ENCODE measurements at regions not wholly inside any gene's neighbourhood (a gene's known extent, or its start where the extent isn't known, plus 50 kb on each side); places are given as distances from the start of the nearest gene placed in this dataset.

DNA sequence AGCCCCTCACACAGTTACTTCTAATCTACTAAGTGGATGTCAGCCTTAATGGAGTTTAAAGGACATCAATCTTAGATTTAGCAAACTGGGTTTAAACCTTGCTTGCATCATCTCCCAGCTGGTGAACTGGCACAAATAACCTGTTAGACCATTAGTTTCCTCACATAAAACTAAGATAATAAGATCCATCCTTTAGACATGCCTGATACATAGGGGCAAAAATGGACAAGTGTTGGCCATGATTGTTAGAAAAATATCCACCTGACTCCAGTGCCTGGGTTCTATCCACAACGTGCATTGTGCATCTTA, 439.1 kb downstream of the TNS3 start:
- no peak overlapping the region for H3K27ac ChIP-seq
- no peaks in the 10 kb centered on the region for H3K9me3 ChIP-seq
- no peak for DNase-seq
- peaks cover 0 to 17% of the 10 kb centered on the region in 2 donors for H3K4me1 ChIP-seq
- no peaks in the 10 kb centered on the region for H3K36me3 ChIP-seq
- intact Hi-C loops (cut with DNase I; ENCODE audit: low total_unique reads), result no loop called here
- TF ChIP-seq, protein P1, sequence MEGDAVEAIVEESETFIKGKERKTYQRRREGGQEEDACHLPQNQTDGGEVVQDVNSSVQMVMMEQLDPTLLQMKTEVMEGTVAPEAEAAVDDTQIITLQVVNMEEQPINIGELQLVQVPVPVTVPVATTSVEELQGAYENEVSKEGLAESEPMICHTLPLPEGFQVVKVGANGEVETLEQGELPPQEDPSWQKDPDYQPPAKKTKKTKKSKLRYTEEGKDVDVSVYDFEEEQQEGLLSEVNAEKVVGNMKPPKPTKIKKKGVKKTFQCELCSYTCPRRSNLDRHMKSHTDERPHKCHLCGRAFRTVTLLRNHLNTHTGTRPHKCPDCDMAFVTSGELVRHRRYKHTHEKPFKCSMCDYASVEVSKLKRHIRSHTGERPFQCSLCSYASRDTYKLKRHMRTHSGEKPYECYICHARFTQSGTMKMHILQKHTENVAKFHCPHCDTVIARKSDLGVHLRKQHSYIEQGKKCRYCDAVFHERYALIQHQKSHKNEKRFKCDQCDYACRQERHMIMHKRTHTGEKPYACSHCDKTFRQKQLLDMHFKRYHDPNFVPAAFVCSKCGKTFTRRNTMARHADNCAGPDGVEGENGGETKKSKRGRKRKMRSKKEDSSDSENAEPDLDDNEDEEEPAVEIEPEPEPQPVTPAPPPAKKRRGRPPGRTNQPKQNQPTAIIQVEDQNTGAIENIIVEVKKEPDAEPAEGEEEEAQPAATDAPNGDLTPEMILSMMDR (IDR thresholded peaks at IDR 0.05), result no peak
- no peak for TF ChIP-seq POLR2A (IDR thresholded peaks at IDR 0.05)
- no peaks in the 10 kb centered on the region for H3K27me3 ChIP-seq
- no peak overlapping the region for H3K4me3 ChIP-seq

DNA sequence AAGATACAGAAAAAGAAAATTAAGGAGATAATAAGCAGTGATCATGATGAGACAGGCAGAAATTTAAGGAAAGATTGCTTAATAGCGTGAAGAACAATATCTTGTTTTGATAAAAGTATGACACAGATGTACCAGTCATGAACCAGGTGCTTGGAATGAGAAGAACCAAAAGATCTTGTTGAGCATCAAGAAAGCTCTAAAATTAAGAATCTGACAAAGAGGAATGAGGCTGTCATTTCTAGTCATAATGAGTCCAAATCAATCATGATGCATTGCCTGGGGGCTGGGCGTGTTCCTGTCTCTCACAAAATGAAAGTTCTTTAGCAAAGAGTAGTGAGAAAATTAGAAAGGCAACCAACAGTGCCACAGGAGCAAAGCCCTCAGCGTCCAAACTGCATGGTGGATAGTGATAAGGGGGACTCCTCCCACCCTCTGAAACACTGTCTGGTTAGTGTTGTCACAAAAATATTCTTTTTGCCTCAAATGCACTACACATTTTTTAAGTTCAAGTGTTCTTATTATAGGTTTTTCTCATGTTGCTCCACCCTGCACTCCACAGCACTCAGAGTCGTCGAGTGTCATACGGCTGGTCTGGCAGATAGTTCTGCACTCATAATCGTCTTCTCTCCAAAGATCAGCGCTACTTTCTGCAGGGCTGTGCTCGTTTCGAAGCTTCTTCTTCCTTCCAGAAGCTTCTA, 439.6 kb downstream of the TNS3 start:
- intact Hi-C loops (cut with DNase I; ENCODE audit: low total_unique reads), result no loop called here
- no peak for TF ChIP-seq POLR2A (IDR thresholded peaks at IDR 0.05)
- TF ChIP-seq, protein P1 (IDR thresholded peaks at IDR 0.05), result no peak
- no peak for DNase-seq
- Histone ChIP-seq H3K27ac (no peak overlapping the region), H3K27me3 (no peaks in the 10 kb centered on the region), H3K4me1 (peaks cover 0 to 13% of the 10 kb centered on the region in 2 donors), H3K9me3 (no peaks in the 10 kb centered on the region), H3K4me3 (no peak overlapping the region), H3K36me3 (no peaks in the 10 kb centered on the region)

DNA sequence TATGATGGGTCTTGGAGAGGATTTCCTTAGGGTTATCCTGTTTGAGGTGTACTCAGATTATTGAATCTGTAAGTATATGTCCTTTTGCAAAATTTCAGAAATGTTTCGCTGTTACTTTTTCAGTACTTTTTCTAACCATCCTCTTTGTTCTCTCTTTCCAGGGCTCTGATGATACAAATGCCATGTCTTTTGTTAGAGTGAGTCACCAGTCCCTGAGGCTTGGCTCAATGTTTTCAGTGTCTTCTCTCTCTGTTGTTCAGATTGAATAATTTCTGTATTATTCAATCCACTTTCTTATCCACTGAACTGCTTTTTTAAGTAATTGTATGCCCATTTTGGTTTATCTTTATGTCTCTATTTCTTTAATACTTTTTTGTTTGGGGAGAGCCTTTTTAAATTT, 449.4 kb downstream of the TNS3 start:
- intact Hi-C loops (cut with DNase I; ENCODE audit: low total_unique reads), result no loop called here
- no peak for DNase-seq
- H3K36me3 ChIP-seq, result no peaks in the 10 kb centered on the region
- no peak overlapping the region for H3K27ac ChIP-seq
- TF ChIP-seq, protein P1 (IDR thresholded peaks at IDR 0.05), result no peak
- no peak for TF ChIP-seq POLR2A (IDR thresholded peaks at IDR 0.05)
- no peaks in the 10 kb centered on the region for H3K9me3 ChIP-seq
- no peaks in the 10 kb centered on the region for H3K27me3 ChIP-seq
- no peaks in the 10 kb centered on the region for H3K4me1 ChIP-seq
- no peak overlapping the region for H3K4me3 ChIP-seq

DNA sequence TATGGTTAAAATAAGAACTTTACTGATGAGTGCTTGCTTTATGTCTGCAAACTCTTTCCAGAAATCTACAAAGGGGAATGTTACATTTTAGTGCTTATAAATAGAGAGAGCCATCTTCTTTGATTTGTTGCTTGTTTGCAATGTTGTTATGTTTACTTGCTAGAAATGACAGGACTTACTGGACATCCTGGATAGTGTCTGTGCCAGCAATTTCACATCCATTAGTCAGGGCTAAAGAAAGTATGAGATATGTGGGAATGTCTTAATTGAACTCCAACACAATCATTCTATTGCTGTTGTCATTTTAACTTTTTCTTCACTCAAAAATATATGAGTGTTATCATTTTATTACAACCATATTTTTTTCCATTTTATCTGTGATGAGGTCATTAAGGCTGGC, 453.2 kb downstream of the TNS3 start:
- Histone ChIP-seq H3K9me3 (no peaks in the 10 kb centered on the region), H3K27me3 (no peaks in the 10 kb centered on the region), H3K4me3 (no peak overlapping the region), H3K4me1 (no peaks in the 10 kb centered on the region), H3K36me3 (no peaks in the 10 kb centered on the region), H3K27ac (no peak overlapping the region)
- TF ChIP-seq POLR2A (IDR thresholded peaks at IDR 0.05), result no peak
- TF ChIP-seq, protein P1 (IDR thresholded peaks at IDR 0.05), result no peak
- intact Hi-C loops (cut with DNase I; ENCODE audit: low total_unique reads), result no loop called here
- no peak for DNase-seq

DNA sequence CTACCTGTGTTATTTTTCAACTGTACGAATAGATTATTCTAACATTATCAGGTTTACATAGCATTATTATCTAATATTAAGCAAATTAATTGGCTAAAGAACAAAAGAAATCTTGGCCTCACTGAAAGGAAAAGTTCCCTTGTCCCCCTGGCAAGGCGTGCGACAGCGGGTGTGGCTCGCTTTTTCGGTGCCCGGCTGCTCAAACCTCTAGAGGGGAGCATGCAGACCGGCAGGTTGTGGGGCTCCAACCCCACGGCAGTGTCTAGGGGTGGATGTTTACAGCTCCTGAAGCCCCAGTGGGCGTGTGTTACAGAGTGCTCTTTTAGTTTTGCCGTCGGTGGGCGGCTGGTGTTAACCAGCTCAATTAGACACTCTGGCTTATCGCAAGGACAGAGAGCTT, 456.4 kb downstream of the TNS3 start:
- intact Hi-C loops (cut with DNase I; ENCODE audit: low total_unique reads), result no loop called here

More for the DNA sequence above, 456.4 kb downstream of the TNS3 start:
- Histone ChIP-seq H3K36me3 (no peaks in the 10 kb centered on the region), H3K4me3 (no peak overlapping the region), H3K4me1 (no peaks in the 10 kb centered on the region), H3K27me3 (no peaks in the 10 kb centered on the region), H3K9me3 (no peaks in the 10 kb centered on the region), H3K27ac (no peak overlapping the region)
- no peak for DNase-seq
- TF ChIP-seq, protein P1 (IDR thresholded peaks at IDR 0.05), result no peak
- no peak for TF ChIP-seq POLR2A (IDR thresholded peaks at IDR 0.05)
